NCI-H345 (cell line): ENCODE measurements at regions not wholly inside any gene's neighbourhood (a gene's known extent, or its start where the extent isn't known, plus 50 kb on each side); places are given as distances from the start of the nearest gene placed in this dataset.

Source experiments
- DNase-seq: peaks from one replicate; lab custom pipeline; 2025; lab: John Stamatoyannopoulos, UW

- no peak for DNase-seq
Measured at GRCh38 chr13:80284290-80284689, 56.6 kb downstream of the SPRY2 start.

DNA sequence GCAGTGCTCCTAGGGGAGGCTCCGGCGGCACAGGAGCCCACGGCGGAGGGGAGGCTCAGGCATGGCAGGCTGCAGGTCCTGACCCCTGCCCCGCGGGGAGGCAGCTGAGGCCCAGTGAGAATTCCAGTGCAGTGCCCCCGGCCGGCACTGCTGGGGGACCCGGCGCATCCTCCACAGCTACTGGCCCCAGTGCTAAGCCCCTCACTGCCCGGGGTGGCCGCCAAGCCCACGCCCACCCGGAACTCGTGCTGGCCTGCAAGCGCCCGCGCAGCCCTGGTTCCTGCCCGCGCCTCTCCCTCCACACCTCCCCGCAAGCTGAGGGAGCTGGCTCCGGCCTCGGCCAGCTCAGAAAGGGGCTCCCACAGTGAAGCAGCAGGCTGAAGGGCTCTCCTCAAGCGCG, 62.2 kb downstream of the SPRY2 start:
- DNase-seq, result no peak

- DNase-seq, result peak; percentile 91
Measured at GRCh38 chr13:80276371-80277289, 64.3 kb downstream of the SPRY2 start.

DNA sequence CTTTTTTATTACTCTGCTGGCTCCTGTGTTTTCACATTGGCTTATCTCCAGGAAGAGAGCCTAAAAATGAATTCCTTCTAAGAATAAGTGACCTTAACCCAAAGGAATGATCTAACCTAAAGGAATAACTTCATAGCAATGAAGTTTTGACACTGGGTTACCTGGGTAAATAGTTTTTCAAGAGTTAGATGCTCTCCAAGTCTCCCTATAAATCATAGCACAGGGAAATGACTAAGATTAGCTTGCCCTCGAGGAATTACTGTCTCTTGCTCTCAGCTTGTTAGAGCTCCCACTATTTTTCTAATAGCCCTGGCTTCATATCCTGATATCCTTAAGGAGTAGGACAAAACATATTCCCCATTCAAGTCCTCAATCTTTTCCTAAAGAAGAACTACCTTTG, 66.3 kb downstream of the SPRY2 start:
- DNase-seq, result no peak

GRCh38 chr13:80273718-80274117, 67.2 kb downstream of the SPRY2 start:
- no peak for DNase-seq

DNA sequence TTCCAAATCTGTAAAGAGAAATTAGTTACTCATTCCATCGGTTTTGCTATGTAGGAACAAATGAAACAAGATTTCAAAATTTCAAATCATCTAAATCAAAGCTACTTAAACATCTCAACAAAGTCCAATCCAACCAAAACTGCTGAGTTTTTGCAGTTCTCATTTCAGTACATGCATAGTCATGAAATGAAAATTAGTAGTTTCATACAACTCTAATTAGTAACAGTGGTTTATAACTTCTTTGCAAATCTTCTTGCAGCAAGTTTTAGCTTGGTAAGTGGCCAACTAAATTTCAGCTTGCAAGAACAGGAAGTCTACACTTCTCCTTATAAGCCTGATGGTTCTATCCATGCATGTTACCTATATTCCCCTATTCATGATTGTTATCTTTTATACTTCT, 75.6 kb downstream of the SPRY2 start:
- DNase-seq, result no peak

DNA sequence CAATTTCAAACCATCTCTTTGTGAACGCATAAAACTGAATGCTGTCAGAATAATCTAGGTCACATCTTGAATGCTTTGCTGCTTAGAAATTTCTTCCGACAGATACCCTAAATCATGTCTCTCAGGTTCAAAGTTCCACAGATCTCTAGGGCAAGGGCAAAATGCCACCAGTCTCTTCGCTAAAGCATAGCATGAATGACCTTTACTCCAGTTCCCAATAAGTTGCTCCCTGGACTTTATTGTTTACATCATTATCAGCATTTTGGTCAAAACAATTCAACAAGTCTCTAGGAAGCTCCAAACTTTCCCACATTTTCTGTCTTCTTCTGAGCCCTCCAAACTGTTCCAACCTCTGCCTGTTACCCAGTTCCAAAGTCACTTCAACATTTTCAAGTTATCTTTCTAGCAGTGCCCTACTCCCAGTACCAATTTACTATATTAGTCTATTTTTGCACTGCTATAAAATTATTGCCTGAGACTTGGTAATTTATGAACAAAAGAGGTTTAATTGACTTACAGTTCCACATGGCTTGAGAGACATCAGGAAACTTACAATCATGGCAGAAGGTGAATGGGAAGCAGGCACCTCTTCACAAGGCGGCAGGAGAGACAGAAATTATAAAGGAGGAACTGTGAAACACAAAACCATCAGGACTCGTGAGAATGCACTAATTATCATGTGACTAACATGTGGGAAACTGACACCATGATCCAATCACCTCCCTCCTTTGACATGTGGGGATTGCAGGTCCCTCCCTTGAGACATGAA, 77.0 kb downstream of the SPRY2 start:
- no peak for DNase-seq

DNA sequence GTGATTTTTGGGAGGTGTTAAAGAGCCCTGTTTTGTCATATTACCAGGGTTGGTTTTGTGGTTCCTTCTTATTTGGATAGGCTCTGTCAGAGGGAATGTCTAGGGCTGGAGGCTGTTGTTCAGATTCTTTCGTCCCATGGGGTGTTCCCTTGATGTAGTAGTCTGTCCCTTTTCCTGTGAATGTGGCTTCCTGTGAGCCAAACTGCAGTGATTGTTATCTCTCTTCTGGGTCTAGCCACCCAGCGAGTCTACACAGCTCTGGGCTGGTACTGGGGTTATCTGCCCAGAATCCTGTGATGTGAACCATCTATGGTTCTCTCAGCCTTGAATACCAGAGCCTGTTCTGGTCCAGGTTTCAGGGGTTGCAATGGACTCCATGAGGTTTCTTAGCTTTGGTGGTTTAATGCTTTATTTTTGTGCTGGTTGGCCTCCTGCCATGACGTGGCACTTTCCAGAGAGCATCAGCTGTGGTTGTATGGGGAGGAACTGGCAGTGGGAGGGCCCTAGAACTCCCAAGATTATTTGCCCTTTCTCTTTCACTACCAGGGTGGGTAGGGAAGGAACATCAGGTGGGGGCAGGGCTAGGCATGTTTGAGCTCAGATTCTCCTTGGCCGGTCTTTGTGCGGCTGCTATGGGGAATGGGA, 78.8 kb downstream of the SPRY2 start:
- no peak for DNase-seq

DNA sequence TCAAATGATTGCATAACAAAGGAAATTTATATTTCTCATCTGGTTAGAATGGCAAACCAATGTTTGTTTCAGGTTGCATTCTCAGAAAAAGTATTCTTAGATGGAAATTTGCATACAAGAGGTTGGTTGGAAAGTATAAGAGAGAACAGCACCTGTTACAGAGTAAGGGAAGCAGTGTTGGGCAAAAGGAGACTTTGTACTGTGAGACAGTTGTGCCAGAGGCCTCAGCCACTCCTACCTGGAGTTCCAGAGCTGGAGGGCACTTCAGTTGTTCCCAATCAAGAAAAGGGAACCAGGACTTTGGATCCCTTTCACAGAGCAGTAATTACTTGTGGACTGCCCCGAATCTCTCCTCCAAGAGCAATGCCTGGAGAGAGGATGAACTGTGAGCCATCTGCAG, 81.8 kb downstream of the SPRY2 start:
- no peak for DNase-seq

- DNase-seq, result no peak
Measured at GRCh38 chr13:80256352-80256932, 84.5 kb downstream of the SPRY2 start.

DNA sequence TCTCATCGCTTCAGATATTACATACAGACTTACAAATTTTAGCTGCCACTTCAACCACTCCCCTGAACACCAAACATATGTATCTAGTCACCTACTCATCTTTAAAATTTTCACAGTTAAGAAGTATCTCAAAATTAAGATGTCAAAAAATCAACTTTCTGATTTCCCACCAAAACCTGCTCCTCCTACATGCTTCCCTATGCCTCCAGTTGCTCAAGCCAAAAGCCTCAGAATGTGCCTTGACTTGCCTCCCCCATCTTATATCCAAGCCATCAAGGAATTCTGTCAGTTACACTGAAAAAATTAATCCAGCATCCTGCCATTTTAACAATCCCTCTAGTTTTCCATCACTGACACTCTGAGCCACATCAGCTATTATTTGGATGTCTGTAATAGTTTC, 85.0 kb downstream of the SPRY2 start:
- DNase-seq, result no peak

GRCh38 chr13:80251403-80251802, 89.5 kb downstream of the SPRY2 start:
- peak; percentile 52 for DNase-seq

DNA sequence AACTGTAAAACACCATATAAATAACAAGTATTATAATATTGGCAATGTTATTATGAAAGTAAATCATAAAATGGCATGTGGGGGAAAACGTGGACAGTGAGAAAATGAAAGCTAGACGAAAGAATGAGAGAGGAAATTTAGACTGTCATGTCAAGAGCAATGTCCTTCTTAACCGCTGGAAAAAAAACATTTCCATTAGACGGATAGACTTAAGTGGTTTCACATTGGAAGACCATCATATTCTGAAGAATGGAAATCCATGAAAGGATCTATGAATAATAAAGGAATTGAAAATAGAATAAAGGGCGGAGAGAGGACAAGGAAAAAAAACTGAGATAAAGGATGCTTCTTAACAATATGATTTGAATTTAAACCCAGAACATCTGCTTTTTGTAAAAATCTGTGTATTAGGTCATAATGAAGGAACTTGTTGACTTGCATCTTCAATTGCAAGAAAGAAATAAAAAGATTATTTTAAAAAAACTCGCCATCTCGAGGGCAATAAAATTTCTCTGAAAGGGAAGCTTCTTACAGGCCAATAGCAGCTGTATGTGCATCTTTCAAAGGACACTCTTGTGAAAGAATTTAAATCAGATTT, 90.6 kb downstream of the SPRY2 start:
- DNase-seq, result no peak

DNA sequence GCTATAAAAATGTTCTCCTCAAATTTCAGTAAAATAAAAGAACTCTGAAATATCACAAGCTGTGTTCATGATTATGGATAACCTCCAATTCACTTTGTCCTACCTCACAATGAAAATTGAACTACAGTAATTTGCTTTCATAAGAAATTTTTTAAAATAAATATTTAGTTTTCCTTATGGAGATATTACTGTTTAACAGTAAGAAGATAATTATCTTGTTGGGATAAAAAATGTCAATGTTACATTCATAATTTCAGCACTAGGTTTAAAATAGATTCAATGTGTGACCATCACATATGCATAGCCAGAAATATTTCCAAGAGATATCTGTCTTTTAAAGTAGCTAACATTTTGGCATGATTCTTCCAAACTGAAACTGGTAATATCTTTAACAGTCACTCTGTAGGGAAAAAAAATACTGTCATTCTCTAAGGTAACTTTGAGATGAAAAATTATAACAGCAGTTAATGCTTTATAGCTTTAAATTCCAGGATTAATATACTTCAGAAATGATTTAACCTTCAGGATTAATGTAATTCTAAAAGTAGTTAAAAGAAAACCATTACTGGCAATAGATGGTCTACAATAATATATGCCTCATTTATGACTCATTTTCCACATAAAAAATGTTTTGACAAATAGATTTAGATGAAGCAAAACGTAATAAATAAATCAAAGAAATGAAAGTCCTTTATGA, 91.3 kb downstream of the SPRY2 start:
- no peak for DNase-seq

- DNase-seq, result no peak
Measured at GRCh38 chr13:80245162-80245733, 95.7 kb downstream of the SPRY2 start.

DNA sequence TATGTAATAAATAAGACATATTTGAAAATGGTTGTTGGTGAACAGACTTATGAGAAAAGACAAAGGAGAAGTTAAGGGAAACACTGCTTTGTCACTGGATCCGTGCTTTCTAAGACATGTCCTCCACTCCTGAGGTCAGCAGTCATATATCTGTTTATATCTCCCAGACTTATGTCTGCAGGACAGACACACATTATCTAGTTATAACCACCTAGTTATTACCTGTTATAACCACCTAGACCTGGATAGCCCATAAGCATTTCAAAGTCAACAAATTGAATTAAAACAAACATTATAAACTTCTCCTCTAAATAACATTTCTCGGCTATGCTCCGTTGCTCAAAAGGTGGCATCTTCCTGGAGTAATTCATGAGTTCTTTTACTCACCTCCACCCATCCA, 96.4 kb downstream of the SPRY2 start:
- DNase-seq, result no peak

GRCh38 chr13:80242728-80243427, 98.0 kb downstream of the SPRY2 start:
- DNase-seq, result no peak

DNA sequence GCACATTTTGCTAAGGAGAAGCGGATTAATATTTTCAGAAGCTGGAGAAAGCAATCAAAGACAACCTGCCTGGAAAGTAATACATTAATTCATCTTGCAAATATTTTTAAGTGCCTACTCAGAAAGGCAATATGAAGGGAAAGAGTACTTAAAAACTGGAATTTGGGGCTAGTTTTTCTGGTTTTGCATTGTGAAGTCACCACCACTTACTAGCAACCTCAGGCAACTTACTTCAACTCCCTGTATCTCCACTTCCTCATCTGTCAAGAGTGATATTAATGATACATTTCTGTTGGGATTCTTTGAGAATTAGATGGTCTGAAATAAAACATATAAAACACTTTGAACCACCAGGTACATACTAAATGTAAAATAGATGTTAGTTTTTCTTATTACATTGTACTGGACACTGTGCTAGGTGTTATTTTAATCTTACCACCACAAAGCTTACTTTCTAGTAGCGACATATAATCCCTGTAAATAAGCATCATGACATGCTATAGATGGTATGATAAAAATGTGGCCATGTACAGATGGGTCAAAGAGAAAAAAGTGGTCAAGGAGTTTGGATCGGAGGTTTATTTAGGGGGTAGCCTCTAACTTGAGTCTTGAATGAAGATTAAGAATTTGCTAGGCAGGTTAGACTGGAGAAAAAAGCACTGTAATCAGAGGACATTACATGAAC, 101.2 kb downstream of the SPRY2 start:
- DNase-seq, result no peak

- no peak for DNase-seq
Measured at GRCh38 chr13:80239116-80239515, 101.8 kb downstream of the SPRY2 start.

GRCh38 chr13:80237646-80238045, 103.3 kb downstream of the SPRY2 start:
- no peak for DNase-seq
